HG03558 (cell line): ENCODE measurements at regions not wholly inside any gene's neighbourhood (a gene's known extent, or its start where the extent isn't known, plus 50 kb on each side); places are given as distances from the start of the nearest gene placed in this dataset.

ENCODE experiments used
- ATAC-seq: cut with Tn5 transposase; IDR thresholded peaks from one replicate; pipeline ENCODE4 v1.9.1; 2021; ENCODE audit warnings: moderate number of reproducible peaks; ENCODE audit not compliant: unreplicated experiment; ENCODE audit errors: extremely low read depth

- ATAC-seq: no peak
These were observed 1540.6 kb upstream of the GBE1 start for GRCh38 chr3:83302091-83302490.

DNA sequence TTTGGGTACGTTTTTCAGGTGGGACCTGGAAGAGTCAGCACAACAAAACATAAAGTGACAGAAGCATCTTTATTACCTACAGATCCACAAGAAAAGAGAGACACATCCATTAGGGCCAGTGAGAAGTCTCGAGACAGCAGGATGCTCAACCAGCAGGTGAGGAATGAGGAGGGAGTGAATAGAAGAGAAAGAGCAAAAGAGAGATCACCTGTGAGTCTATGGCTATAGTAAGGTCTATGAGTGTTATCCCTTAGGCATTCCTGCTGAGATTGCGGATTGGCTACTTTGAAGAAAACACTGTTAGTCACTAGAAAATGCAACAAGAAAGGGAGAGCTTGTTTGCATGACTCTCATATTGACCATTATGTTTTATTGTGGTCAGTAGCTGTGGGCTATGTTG is 1556.2 kb upstream of the GBE1 start:
- ATAC-seq: no peak

GRCh38 chr3:83320726-83321125 is 1559.3 kb upstream of the GBE1 start:
- ATAC-seq: no peak

DNA sequence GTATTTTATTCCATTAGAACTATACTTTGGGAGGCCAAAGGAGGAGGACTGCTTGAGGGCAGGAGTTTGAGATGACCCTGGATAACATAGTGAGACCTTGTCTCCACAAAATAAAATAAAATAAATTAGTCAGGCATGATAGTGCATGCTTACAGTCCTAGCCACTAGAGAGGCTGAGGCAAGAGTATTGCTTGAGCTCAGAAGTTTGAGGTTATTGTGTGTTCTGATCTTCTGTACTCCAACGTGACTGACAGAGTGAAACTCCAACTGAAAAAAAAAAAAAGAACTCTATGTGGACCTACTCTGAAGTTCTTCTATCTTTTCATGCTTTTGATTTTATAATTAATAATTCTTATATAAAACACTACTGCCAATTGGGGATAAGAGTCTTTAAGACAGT is 1560.0 kb upstream of the GBE1 start:
- ATAC-seq: no peak

- ATAC-seq: no peak
These were observed 1560.4 kb upstream of the GBE1 start for GRCh38 chr3:83321891-83322290.

DNA sequence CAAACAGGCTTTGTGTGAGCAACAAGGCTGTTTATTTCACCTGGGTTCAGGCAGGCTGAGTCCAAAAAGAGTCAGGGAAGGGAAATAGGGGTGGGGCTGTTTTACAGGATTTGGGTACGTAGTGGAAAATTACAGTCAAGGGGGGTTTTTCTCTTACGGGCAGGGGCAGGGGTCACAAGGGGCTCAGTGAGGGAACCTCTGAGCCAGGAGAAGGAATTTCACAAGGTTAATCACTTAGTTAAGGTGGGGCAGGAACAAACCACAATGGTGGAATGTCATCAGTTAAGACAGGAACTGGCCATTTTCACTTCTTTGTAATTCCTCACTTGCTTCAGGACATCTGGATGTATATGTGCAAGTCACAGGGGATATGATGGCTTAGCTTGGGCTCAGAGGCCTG is 1592.8 kb upstream of the GBE1 start:
- ATAC-seq: no peak

DNA sequence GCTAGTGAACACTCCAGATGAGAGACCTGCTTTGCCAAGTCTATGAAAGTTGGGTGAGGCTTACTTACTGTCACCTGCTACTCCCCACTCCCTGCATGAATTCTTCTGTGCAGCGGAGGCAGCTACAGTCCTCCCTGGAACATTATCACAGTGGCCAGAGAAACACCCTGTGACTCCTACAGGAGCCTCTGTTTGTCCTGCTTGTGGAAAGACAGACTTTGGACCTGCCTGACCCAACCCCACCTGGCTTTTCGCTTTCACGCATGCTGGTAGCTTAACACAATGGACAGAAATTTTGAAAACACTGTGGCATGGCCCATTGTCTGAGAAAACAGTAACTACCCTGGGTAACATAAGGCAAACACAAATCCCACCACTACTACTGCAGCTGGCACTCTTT is 1565.5 kb upstream of the CADM2 start:
- ATAC-seq: no peak

DNA sequence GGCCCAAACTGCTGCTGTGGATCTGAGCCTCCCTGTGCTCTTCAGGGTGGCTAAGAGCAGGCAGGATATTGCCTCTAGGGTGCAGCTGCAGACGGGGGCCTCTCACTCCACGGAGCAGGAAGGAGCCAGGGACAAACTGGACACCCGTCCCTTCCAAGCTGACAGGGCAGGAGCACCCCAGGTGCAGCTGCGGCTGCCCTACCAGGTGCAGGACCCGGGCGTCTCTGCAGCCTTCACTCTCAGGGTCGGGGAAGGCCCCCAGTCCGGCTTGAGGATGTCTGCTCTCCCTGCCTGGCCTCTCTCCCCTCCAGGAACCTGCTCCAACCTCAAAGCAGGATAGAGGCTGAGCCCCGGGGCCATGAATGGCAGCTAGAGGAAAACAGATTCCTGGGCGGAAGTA is 1554.9 kb upstream of the CADM2 start:
- ATAC-seq: no peak

- no peak for ATAC-seq
These were observed 1532.5 kb upstream of the CADM2 start for GRCh38 chr3:83426300-83426699.

GRCh38 chr3:83434880-83435587 is 1523.8 kb upstream of the CADM2 start:
- no peak for ATAC-seq

GRCh38 chr3:83438188-83438587 is 1520.6 kb upstream of the CADM2 start:
- ATAC-seq: no peak

DNA sequence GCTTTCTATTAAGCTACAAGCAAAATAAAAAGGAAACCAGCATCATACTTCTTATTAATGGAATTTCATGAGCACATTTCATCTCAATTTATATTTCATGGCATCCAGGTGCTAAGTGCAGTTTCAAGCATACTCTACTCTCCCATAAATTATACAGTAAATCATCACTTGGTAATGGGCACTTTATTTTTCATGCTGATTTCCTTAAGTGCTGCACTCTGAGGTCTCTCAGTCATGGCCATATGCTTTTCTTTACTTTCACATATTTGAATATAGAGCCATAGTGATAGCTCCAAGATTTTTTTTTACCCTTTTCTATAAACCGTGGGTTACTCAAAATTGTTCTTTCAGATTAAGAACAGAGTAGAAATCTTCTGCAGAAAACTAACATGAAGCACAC is 1505.7 kb upstream of the CADM2 start:
- no peak for ATAC-seq

- no peak for ATAC-seq
These were observed 1504.4 kb upstream of the CADM2 start for GRCh38 chr3:83454353-83454752.

DNA sequence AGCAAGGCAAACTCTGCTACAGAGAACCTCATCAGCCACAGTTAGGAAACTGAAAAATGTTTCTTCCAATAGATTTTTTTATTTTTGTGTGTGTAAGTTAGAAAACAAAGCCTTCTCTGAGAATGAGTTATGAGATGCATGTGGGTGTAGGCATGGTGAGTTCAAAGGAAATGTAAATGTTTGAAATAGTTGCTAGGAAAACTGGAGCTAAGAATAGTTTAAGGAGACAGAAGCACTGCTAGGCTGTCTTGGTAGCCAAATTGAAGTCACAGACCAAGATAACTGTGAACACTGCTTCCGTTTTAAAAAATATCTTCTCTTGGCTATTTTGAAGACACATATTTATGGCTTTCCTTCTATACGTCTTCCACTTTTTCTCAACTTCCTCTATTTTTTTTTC is 1501.2 kb upstream of the CADM2 start:
- no peak for ATAC-seq

GRCh38 chr3:83460052-83460451 is 1498.7 kb upstream of the CADM2 start:
- ATAC-seq: no peak

GRCh38 chr3:83461411-83461810 is 1497.4 kb upstream of the CADM2 start:
- no peak for ATAC-seq

- ATAC-seq: no peak
These were observed 1481.2 kb upstream of the CADM2 start for GRCh38 chr3:83477563-83477962.

- no peak for ATAC-seq
These were observed 1476.3 kb upstream of the CADM2 start for GRCh38 chr3:83482402-83483070.

DNA sequence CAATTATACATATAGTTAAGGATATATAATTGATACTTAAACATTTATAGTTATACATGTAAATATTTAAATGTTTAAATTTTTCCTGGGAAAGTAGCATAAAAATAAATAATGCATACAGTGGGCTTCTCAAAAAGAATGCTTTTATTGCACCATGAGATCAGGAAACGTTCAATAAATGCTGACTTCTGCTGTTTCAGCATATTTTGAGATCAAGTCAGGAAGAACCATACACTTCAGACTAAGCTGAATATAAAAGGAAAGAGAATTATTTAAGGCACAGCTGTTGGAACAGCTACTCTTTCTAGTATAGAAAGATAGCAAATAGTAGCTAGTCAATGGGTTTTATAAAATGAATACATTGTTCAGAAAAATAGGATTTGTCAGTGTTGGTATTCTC is 1462.3 kb upstream of the CADM2 start:
- no peak for ATAC-seq

DNA sequence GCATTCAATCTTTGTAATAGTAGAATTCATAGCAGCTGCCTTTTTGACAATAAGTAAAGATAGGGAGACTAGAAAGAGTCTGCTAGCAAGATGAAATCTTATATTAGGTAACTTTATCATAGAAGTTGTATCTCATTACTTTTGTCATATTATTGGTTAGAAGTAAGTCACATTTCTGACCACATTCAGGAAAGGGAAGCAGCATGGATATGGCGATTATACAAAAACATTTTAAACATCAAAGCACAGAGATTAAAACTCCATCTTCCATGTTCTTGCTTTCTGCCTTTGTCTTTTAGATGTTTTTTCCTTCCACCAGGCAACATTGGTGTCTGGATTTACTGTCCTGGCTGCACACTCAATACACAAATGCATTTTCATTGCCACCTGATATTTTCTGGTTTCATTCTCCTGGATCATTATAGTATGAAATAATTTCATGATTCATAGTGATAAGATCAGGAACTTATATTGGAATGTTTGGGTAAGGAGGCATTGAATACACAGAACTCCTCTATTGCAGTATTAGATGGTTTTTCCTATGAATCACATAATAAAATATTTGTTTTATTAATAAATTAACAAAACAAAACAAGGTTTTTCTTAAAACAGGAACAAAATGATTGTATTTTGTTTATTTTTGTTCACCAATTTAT is 1460.3 kb upstream of the CADM2 start:
- ATAC-seq: no peak

DNA sequence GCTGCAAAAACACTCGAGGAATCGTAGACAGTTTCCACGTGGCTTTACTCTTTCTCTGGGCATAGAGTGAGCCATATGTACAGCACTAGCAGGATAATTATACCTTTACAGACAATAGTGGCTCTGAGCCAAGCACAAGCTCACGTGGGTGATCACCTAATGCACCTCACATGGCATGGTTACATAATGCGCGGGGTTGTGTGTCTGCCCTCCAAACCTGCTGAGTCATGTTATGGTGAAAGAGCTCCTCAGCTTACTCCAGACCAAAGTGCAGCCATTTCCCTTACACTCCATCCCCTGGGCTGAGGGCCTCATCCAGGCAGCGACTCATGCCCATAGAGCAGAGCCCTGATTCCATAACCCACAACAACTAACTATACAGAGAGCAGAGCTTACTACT is 1458.4 kb upstream of the CADM2 start:
- ATAC-seq: no peak

DNA sequence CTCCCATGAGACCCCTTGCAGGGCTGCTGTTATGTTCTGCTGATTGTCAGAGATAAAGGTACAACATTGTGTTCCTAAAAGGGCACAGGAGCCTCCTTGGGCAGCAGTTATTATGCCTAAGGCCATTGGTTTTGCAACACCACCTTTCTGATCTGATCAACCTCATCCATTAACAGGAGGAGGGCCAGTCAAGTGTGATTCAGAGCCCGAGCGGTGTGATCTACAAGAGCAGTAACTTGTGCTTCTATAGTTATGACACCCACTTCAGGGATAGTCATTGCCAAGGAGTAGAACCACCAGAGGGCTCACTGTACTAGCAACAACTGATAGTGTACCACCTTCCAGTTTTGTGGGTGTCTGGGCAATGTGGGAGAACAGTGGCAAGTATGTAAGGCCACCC is 1457.9 kb upstream of the CADM2 start:
- ATAC-seq: no peak
